HEK293T (cell line): ENCODE measurements at regions not wholly inside any gene's neighbourhood (a gene's known extent, or its start where the extent isn't known, plus 50 kb on each side); places are given as distances from the start of the nearest gene placed in this dataset.

Source experiments
- ARNT ChIP-seq: fragments of 450-650 bp; IDR thresholded peaks from 2 replicates; pipeline ENCODE4 v1.6.1; 2017; ENCODE audit warnings: mild to moderate bottlenecking
- BHLHE40 ChIP-seq: fragments of 450-650 bp; IDR thresholded peaks from 2 replicates; pipeline ENCODE4 v1.6.1; 2016; ENCODE audit warnings: mild to moderate bottlenecking, moderate library complexity, borderline replicate concordance
- ELF4 ChIP-seq: fragments of 450-650 bp; IDR thresholded peaks from 2 replicates; pipeline ENCODE4 v1.6.1; 2017; ENCODE audit warnings: antibody characterized with exemption
- FOXK2 ChIP-seq: fragments of 450-650 bp; IDR thresholded peaks from 2 replicates; pipeline ENCODE4 v1.6.1; 2016; ENCODE audit warnings: mild to moderate bottlenecking
- HDGF ChIP-seq: fragments of 450-650 bp; IDR thresholded peaks from 2 replicates; pipeline ENCODE4 v1.6.1; 2017; ENCODE audit warnings: antibody characterized with exemption, borderline replicate concordance
- NFRKB ChIP-seq: fragments of 450-650 bp; IDR thresholded peaks from 2 replicates; pipeline ENCODE4 v1.6.1; 2016; ENCODE audit warnings: mild to moderate bottlenecking, moderate library complexity
- SP1 ChIP-seq: fragments of 450-650 bp; IDR thresholded peaks from 2 replicates; pipeline ENCODE4 v1.6.1; 2017
- SUZ12 ChIP-seq: fragments of 450-650 bp; IDR thresholded peaks from 2 replicates; pipeline ENCODE4 v1.6.1; 2016; ENCODE audit warnings: mild to moderate bottlenecking
- TARDBP ChIP-seq: fragments of 450-650 bp; IDR thresholded peaks from 2 replicates; pipeline ENCODE4 v1.6.1; 2016
- ZNF384 ChIP-seq: fragments of 450-650 bp; IDR thresholded peaks from 2 replicates; pipeline ENCODE4 v1.6.1; 2016
- TF ChIP-seq, protein P1 (sequence below): fragments of 450-650 bp; IDR thresholded peaks from 2 replicates; pipeline ENCODE4 v1.6.1; 2016

DNA sequence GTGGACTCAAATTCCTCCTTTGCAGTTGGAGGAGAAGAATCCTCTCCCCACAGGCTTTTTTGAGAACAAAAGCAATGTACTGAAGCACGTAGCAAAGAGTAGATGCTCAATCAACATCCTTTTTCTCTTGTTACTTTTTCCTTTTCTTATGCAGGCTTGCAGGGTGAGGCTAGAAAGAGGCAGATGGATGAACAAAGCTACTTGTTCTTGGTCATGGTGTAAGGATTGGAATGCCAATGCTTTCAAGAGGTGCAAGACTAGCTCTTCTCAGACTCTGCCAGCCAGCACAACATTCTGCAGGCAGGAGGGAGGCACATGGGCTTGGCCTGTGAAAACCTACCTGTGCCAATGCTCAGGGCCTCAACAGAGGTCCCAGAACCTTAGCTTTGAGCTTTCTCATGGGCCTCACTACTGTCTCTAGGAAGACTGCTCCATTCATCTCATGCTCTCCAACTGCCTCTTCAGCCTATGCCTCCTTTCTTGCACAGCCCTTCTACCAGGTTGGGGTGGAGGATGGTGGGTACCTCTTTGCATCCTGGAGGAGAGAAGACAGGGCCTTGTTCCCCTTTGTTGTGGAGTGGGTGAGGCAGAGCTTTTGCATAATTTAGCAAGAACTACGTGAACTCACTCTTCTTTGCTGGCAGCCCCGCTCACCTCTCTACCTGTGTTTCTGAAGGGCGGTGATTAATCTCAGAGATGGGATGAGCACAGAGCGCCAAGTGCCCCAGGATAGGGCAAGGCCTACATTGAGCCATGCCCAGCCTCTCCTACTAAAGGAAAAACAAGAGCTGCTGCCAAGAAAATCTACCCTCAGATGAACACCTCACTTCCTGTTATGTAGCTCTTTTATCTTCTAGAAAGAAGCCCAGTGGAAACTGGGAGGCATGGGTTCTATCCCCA is 1119.7 kb downstream of the VRK1 start:
- TF ChIP-seq NFRKB (no peak), BHLHE40 (no peak), HDGF (no peak), ZNF384 (no peak), FOXK2 (no peak), ARNT (no peak), ELF4 (no peak), SP1 (no peak), TARDBP (no peak), SUZ12 (no peak)
- TF ChIP-seq, protein P1, sequence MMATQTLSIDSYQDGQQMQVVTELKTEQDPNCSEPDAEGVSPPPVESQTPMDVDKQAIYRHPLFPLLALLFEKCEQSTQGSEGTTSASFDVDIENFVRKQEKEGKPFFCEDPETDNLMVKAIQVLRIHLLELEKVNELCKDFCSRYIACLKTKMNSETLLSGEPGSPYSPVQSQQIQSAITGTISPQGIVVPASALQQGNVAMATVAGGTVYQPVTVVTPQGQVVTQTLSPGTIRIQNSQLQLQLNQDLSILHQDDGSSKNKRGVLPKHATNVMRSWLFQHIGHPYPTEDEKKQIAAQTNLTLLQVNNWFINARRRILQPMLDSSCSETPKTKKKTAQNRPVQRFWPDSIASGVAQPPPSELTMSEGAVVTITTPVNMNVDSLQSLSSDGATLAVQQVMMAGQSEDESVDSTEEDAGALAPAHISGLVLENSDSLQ = no peak
